Activated CD8-positive, alpha-beta memory T cell treated with anti-CD3 and anti-CD28 coated beads, Interleukin-2, amount 50 U/mL, for 1 hour (primary cell): ENCODE measurements at regions not wholly inside any gene's neighbourhood (a gene's known extent, or its start where the extent isn't known, plus 50 kb on each side); places are given as distances from the start of the nearest gene placed in this dataset.

Experiments
- DNase-seq: peaks from one replicate; pipeline ENCODE4 v3.0.0-alpha.2; 2020; ENCODE audit errors: extremely low read depth

DNA sequence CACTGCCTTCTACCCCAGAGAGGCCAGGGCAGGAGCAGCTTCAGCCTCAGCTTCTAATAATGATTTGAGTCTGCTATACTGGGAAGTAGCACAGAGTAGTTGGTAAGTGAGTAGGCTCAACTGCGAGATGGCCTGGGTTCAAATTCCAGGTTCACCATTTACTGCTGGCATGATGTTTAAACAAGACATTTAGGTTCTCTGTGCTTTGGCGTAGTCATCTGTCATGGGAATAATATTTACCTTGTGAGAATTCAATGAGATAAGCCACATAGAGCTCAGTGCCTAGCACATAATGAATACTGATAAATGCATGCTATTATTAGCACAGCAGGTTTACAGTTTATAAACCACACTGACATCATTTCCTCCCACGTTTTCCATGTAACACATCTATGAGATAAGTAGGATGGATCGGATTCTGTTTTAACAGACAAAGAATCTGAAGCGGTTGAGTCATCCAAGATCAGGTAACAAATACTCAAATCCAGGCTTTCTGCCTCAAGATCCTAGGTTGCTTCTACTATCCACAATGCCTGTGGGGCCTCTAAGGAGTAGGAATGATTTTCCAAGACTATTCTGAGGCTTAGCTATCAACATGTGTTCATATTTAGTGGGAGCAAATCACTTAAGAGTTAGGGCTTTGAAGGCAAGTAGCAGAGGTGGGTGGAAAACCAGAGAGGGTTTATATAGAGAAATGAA is 72.9 kb upstream of the DTNBP1 start:
- no peak for DNase-seq

GRCh38 chr6:15734118-15734897 is 71.5 kb upstream of the DTNBP1 start:
- no peak for DNase-seq

DNA sequence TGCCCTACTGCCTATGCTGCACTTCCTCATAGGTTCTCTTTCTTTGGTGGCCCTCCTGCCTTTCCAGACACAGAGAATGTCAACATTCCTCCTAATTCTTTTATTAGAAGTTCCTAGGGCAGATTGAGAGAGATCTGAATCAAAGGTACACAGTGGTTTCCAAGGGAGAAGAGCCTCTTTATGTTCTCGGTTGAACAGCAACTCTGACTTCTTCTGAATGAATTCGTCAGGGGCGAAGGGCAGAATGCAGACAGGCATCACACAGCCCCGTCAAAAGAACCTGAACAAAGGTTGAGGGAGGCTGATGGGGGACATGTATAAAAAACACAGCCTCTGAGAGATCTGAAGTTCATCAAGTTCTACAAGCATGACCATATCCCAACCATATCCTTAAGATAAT is 68.1 kb upstream of the DTNBP1 start:
- DNase-seq, result no peak

DNA sequence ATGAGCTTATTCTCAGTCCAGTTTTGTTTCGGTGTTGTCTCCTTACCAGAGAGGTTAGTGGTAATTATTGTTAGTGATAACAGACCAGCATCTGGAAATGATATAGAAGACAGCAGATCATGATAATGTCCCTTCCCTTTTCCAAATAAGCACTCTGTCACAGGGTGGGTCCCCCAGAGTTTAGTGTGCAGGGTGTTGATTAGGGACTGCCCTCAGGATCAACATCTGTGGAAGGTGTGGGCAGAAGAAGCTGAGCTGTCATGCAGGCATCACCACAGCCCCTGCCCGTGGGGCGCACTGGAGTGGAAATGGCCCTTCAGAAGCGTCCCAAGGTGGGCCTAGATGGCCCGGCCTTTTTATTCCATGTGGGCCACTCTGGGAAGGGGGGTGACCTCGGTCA is 67.6 kb upstream of the DTNBP1 start:
- DNase-seq, result no peak

- DNase-seq, result no peak
Measured at GRCh38 chr6:15722731-15723130, 59.9 kb upstream of the DTNBP1 start.

DNA sequence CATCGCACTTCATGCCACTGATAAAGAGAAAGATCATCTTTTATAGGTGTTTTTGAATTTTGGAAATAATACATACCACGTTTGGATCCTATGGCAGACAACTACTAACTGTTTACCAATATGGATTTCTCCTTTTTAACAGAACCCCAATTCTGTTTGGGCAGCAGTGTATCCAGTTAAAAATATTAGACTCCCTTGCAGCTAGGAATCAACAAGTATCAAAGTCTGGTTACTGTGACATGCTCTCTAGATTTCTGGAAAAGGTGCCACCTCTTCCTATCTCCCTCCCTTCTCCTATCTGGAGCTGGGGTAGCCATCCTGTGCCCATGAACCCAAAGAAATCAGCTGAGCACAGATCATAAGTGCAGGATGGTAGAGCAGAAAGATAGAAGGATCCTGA is 54.1 kb upstream of the DTNBP1 start:
- DNase-seq, result no peak

- no peak for DNase-seq
Measured at GRCh38 chr6:15715851-15716250, 53.0 kb upstream of the DTNBP1 start.

GRCh38 chr6:15715060-15715459 is 52.2 kb upstream of the DTNBP1 start:
- no peak for DNase-seq

GRCh38 chr6:15714658-15715057 is 51.8 kb upstream of the DTNBP1 start:
- DNase-seq, result no peak

DNA sequence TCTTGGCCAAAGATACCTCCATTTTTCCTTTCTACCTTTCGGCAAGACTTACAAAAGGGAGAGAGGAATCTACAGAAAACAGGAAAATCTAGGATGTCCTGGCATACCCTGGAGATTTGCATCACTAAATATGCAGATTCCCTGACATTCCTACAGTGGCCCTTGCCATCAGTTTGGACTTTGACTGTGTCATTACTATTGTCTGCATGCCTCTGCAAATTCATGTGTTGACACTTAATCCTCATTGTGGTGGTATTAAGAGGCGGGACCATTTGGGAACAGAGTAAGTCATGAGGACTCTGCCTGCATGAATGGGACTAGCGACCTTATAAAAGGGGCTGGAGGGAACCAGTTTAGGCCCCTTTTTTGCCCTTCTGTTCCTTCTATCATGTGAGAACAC is 50.5 kb upstream of the DTNBP1 start:
- DNase-seq, result no peak

GRCh38 chr6:15712797-15713196 is 50.0 kb upstream of the DTNBP1 start:
- no peak for DNase-seq
